WTC11 (cell line): ENCODE measurements at regions not wholly inside any gene's neighbourhood (a gene's known extent, or its start where the extent isn't known, plus 50 kb on each side); places are given as distances from the start of the nearest gene placed in this dataset.

Experiments used
- ATAC-seq: fragments of 200-7000 bp; cut with Tn5 transposase; 2 replicates; pipeline ENCODE4 v1.10.0; 2021; ENCODE audit warnings: mild to moderate bottlenecking, moderate library complexity
- CTCF ChIA-PET: fragments of 300-600 bp; sonication (Branson Sonifier 250); formaldehyde crosslinking; loops from one replicate; lab custom pipeline; 2021; ENCODE audit warnings: antibody characterized with exemption; lab: Charles Lee
- POLR2A ChIA-PET: fragments of 350-600 bp; sonication (Branson Sonifier 250); formaldehyde crosslinking; loops from one replicate; lab custom pipeline; 2021; ENCODE audit warnings: antibody characterized with exemption; lab: Charles Lee
- DNase-seq: peaks from one replicate; pipeline ENCODE4 v3.0.0; 2021; ENCODE audit warnings: low spot score
- H3K27ac Mint-ChIP-seq: 2 replicates; pipeline ENCODE4 v1.8.0; 2021; ENCODE audit warnings: mixed read lengths
- H3K27me3 Mint-ChIP-seq: 2 replicates; pipeline ENCODE4 v1.8.0; 2021; ENCODE audit warnings: low read depth, mild to moderate bottlenecking, moderate library complexity, mixed read lengths
- H3K36me3 Mint-ChIP-seq: 2 replicates; pipeline ENCODE4 v1.8.0; 2021; ENCODE audit warnings: mixed read lengths
- H3K4me1 Mint-ChIP-seq: 2 replicates; pipeline ENCODE4 v1.8.0; 2022; ENCODE audit warnings: mixed read lengths
- H3K4me3 Mint-ChIP-seq: 2 replicates; pipeline ENCODE4 v1.8.0; 2021; ENCODE audit warnings: mild to moderate bottlenecking, moderate library complexity, mixed read lengths
- H3K9me3 Mint-ChIP-seq: 2 replicates; pipeline ENCODE4 v1.8.0; 2021; ENCODE audit warnings: mixed read lengths
- AFF4 ChIP-seq: sonication (generic); formaldehyde crosslinking; IDR thresholded peaks from 2 replicates; pipeline ENCODE4 v1.8.1; 2023; ENCODE audit warnings: mild to moderate bottlenecking, missing genetic modification reagents, borderline replicate concordance
- ATF6 ChIP-seq: sonication (generic); formaldehyde crosslinking; IDR thresholded peaks from 2 replicates; pipeline ENCODE4 v1.8.1; 2023; ENCODE audit warnings: mild to moderate bottlenecking, missing genetic modification reagents
- CBFB ChIP-seq: sonication (generic); formaldehyde crosslinking; IDR thresholded peaks from 2 replicates; pipeline ENCODE4 v1.8.1; 2022; ENCODE audit warnings: mild to moderate bottlenecking, low read depth, missing genetic modification reagents
- CREM ChIP-seq: sonication (generic); formaldehyde crosslinking; IDR thresholded peaks from 2 replicates; pipeline ENCODE4 v1.8.1; 2022; ENCODE audit warnings: mild to moderate bottlenecking, missing genetic modification reagents, moderate library complexity
- ELF4 ChIP-seq: sonication (generic); formaldehyde crosslinking; IDR thresholded peaks from 2 replicates; pipeline ENCODE4 v1.8.1; 2022; ENCODE audit warnings: low read depth, mild to moderate bottlenecking, moderate library complexity, missing genetic modification reagents
- FOXK1 ChIP-seq: sonication (generic); formaldehyde crosslinking; IDR thresholded peaks from 2 replicates; pipeline ENCODE4 v1.8.0; 2022; ENCODE audit warnings: mild to moderate bottlenecking, moderate library complexity, missing genetic modification reagents
- FOXP4 ChIP-seq: sonication (generic); formaldehyde crosslinking; IDR thresholded peaks from 2 replicates; pipeline ENCODE4 v1.8.0; 2022; ENCODE audit warnings: mild to moderate bottlenecking, missing genetic modification reagents
- GTF2I ChIP-seq: fragments of 250-450 bp; sonication (Bioruptor Pico); conservative IDR thresholded peaks from 2 replicates; pipeline ENCODE4 v1.4.0; 2021; ENCODE audit warnings: mild to moderate bottlenecking
- JUN ChIP-seq: sonication (generic); formaldehyde crosslinking; IDR thresholded peaks from 2 replicates; pipeline ENCODE4 v1.8.0; 2023; ENCODE audit warnings: mild to moderate bottlenecking, missing genetic modification reagents
- KAT7 ChIP-seq: sonication (generic); formaldehyde crosslinking; IDR thresholded peaks from 2 replicates; pipeline ENCODE4 v1.8.1; 2023; ENCODE audit warnings: missing genetic modification reagents, mild to moderate bottlenecking, borderline replicate concordance
- MLX ChIP-seq: sonication (generic); formaldehyde crosslinking; IDR thresholded peaks from 2 replicates; pipeline ENCODE4 v1.8.1; 2023; ENCODE audit warnings: mild to moderate bottlenecking, missing genetic modification reagents, moderate library complexity
- MXD4 ChIP-seq: fragments of 250-450 bp; sonication (Bioruptor Pico); IDR thresholded peaks from 2 replicates; pipeline ENCODE4 v1.8.0; 2021; ENCODE audit warnings: mild to moderate bottlenecking, moderate library complexity, borderline replicate concordance
- NR2C2 ChIP-seq: sonication (generic); formaldehyde crosslinking; IDR thresholded peaks from 2 replicates; pipeline ENCODE4 v1.8.0; 2022; ENCODE audit warnings: mild to moderate bottlenecking, missing genetic modification reagents
- OVOL2 ChIP-seq: fragments of 250-450 bp; sonication (Bioruptor Pico); IDR thresholded peaks from 2 replicates; pipeline ENCODE4 v1.9.0; 2021; ENCODE audit warnings: mild to moderate bottlenecking, borderline replicate concordance
- PRDM15 ChIP-seq: sonication (generic); formaldehyde crosslinking; IDR thresholded peaks from 2 replicates; pipeline ENCODE4 v1.8.0; 2022; ENCODE audit warnings: missing genetic modification reagents
- ZBTB21 ChIP-seq: sonication (generic); formaldehyde crosslinking; IDR thresholded peaks from 2 replicates; pipeline ENCODE4 v1.8.1; 2023; ENCODE audit warnings: mild to moderate bottlenecking, missing genetic modification reagents, borderline replicate concordance
- ZNF121 ChIP-seq: sonication (generic); formaldehyde crosslinking; IDR thresholded peaks from 2 replicates; pipeline ENCODE4 v1.8.0; 2023; ENCODE audit warnings: missing genetic modification reagents
- ZNF219 ChIP-seq: sonication (generic); formaldehyde crosslinking; IDR thresholded peaks from 2 replicates; pipeline ENCODE4 v1.8.0; 2023; ENCODE audit warnings: missing genetic modification reagents, mild to moderate bottlenecking, borderline replicate concordance
- ZNF263 ChIP-seq: sonication (generic); formaldehyde crosslinking; IDR thresholded peaks from 2 replicates; pipeline ENCODE4 v1.8.1; 2022; ENCODE audit warnings: low read depth, mild to moderate bottlenecking, moderate library complexity, missing genetic modification reagents
- TF ChIP-seq, protein P1 (sequence below): sonication (generic); formaldehyde crosslinking; IDR thresholded peaks from 2 replicates; pipeline ENCODE4 v1.8.0; 2023; ENCODE audit warnings: mild to moderate bottlenecking, missing genetic modification reagents
- TF ChIP-seq, protein P2 (sequence below): fragments of 250-450 bp; sonication (Bioruptor Pico); IDR thresholded peaks from 2 replicates; pipeline ENCODE4 v1.9.0; 2021; ENCODE audit warnings: mild to moderate bottlenecking

DNA sequence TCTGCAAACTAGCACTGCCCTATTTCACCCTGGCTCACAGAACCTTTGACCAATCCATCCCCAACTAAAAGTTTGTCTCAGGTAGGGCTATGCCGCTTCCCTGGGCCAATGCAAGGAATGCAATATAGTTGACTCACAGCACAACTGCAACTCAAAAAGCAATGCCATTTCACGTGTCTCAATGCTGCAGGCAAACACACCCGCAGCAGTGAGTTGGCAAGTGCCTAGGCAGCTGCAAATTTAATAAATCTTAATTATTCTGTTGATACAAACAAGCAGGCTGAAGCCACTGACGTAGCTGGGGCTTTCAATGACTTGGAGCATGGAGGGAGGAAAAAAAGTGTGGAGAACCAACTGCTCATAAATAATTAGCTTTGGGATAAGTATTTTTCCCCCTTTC lies 87.9 kb downstream of the SYNE3 start (continued):
- TF ChIP-seq, protein P1, sequence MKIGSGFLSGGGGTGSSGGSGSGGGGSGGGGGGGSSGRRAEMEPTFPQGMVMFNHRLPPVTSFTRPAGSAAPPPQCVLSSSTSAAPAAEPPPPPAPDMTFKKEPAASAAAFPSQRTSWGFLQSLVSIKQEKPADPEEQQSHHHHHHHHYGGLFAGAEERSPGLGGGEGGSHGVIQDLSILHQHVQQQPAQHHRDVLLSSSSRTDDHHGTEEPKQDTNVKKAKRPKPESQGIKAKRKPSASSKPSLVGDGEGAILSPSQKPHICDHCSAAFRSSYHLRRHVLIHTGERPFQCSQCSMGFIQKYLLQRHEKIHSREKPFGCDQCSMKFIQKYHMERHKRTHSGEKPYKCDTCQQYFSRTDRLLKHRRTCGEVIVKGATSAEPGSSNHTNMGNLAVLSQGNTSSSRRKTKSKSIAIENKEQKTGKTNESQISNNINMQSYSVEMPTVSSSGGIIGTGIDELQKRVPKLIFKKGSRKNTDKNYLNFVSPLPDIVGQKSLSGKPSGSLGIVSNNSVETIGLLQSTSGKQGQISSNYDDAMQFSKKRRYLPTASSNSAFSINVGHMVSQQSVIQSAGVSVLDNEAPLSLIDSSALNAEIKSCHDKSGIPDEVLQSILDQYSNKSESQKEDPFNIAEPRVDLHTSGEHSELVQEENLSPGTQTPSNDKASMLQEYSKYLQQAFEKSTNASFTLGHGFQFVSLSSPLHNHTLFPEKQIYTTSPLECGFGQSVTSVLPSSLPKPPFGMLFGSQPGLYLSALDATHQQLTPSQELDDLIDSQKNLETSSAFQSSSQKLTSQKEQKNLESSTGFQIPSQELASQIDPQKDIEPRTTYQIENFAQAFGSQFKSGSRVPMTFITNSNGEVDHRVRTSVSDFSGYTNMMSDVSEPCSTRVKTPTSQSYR = no peak
- no peak for TF ChIP-seq MXD4 (CRISPR knock-in tag)
- TF ChIP-seq ZBTB21 (CRISPR knock-in tag) = no peak
- TF ChIP-seq, protein P2, sequence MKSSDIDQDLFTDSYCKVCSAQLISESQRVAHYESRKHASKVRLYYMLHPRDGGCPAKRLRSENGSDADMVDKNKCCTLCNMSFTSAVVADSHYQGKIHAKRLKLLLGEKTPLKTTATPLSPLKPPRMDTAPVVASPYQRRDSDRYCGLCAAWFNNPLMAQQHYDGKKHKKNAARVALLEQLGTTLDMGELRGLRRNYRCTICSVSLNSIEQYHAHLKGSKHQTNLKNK (CRISPR knock-in tag) = no peak
- no peak for TF ChIP-seq ELF4 (CRISPR knock-in tag)
- no peak for TF ChIP-seq CREM (CRISPR knock-in tag)
- no peak for TF ChIP-seq ZNF219 (CRISPR knock-in tag)

- H3K4me1 Mint-ChIP-seq = no peaks in the 10 kb centered on the region
- H3K9me3 Mint-ChIP-seq = peaks cover 13% of the 10 kb centered on the region
- ATAC-seq (no peak), DNase-seq (no peak)
- POLR2A ChIA-PET = interaction anchor here (0.7 kb wide), 1 partner anchor 1334 kb away, joined by 6 read pairs; no protein-coding TSS in a partner anchor
- peaks cover 7% of the 10 kb centered on the region for H3K27me3 Mint-ChIP-seq
- H3K36me3 Mint-ChIP-seq = no peaks in the 10 kb centered on the region
- CTCF ChIA-PET = interaction anchor here (0.7 to 3.0 kb wide), 5 partner anchors 18 to 481 kb away, joined by 3 to 26 read pairs (median 8); no protein-coding TSS in a partner anchor
- no peak overlapping the region for H3K4me3 Mint-ChIP-seq
- no peak overlapping the region for H3K27ac Mint-ChIP-seq
- no peak for TF ChIP-seq CREM (CRISPR knock-in tag)
- no peak for TF ChIP-seq ATF6
- TF ChIP-seq FOXP4 (CRISPR knock-in tag) = no peak
- TF ChIP-seq GTF2I = no peak
- no peak for TF ChIP-seq MXD4 (CRISPR knock-in tag)
- TF ChIP-seq PRDM15 = no peak
- no peak for TF ChIP-seq ZNF121 (CRISPR knock-in tag)
- no peak for TF ChIP-seq JUN (CRISPR knock-in tag)
- no peak for TF ChIP-seq ZNF263 (CRISPR knock-in tag)
- TF ChIP-seq NR2C2 (CRISPR knock-in tag) = no peak
- no peak for TF ChIP-seq AFF4 (CRISPR knock-in tag)
- no peak for TF ChIP-seq CBFB
- no peak for TF ChIP-seq ZBTB21 (CRISPR knock-in tag)
- no peak for TF ChIP-seq KAT7 (CRISPR knock-in tag)
- no peak for TF ChIP-seq MLX (CRISPR knock-in tag)
- no peak for TF ChIP-seq FOXK1
- no peak for TF ChIP-seq OVOL2
Observed at GRCh38 chr14:95426116-95426475, 90.4 kb downstream of the SYNE3 start.
